ENCODE measurements at regions not wholly inside any gene's neighbourhood (a gene's known extent, or its start where the extent isn't known, plus 50 kb on each side); places are given as distances from the start of the nearest gene placed in this dataset.

GRCh38 chr20:40933758-40934157 is 94.9 kb upstream of the TOP1 start:
- intact Hi-C loops (cut with micrococcal nuclease), result no loop called here
- Histone ChIP-seq H3K27me3 (ENCODE audit: insufficient read depth, low read length) (no peaks in the 10 kb centered on the region), H3K27ac (ENCODE audit: low read depth, low read length) (no peak overlapping the region), H3K36me3 (ENCODE audit: insufficient read depth, low read length) (no peaks in the 10 kb centered on the region), H3K4me3 (ENCODE audit: low read length in 2 of 2) (no peak overlapping the region), H3K4me1 (ENCODE audit: insufficient read depth, low read length) (no peaks in the 10 kb centered on the region), H3K9me3 (ENCODE audit: control insufficient read depth in 1 of 2, low read length in 2 of 2) (no peaks in the 10 kb centered on the region)
- CTCF ChIA-PET (ENCODE audit: partially characterized antibody), result no interaction called here
- H3K36me3 Mint-ChIP-seq, result no peaks in the 10 kb centered on the region
- no peak overlapping the region for H3K4me3 Mint-ChIP-seq
- peaks cover 0 to 8% (median 0%) of the 10 kb centered on the region in 8 donors for H3K9me3 Mint-ChIP-seq
- H3K27me3 Mint-ChIP-seq, result peaks cover 2 to 15% of the 10 kb centered on the region in 2 donors
- POLR2A ChIA-PET (ENCODE audit: partially characterized antibody), result no interaction called here
- H3K27ac Mint-ChIP-seq, result peak overlapping the region in 1 of 7 donors; percentile 17
- no peak for DNase-seq
- peaks cover 0 to 2% (median 0%) of the 10 kb centered on the region in 4 donors for H3K4me1 Mint-ChIP-seq

GRCh38 chr20:40938020-40938419 is 90.6 kb upstream of the TOP1 start:
- ChIA-PET POLR2A (ENCODE audit: partially characterized antibody) (no interaction called here), CTCF (ENCODE audit: partially characterized antibody) (no interaction called here)
- peaks cover 0 to 8% of the 10 kb centered on the region in 2 donors for H3K27me3 Mint-ChIP-seq
- Histone ChIP-seq H3K9me3 (ENCODE audit: control insufficient read depth in 1 of 2, low read length in 2 of 2) (no peaks in the 10 kb centered on the region), H3K27me3 (ENCODE audit: insufficient read depth, low read length) (no peaks in the 10 kb centered on the region), H3K4me1 (ENCODE audit: insufficient read depth, low read length) (no peaks in the 10 kb centered on the region), H3K36me3 (ENCODE audit: insufficient read depth, low read length) (no peaks in the 10 kb centered on the region), H3K27ac (ENCODE audit: low read depth, low read length) (no peak overlapping the region), H3K4me3 (ENCODE audit: low read length in 2 of 2) (no peak overlapping the region)
- peaks cover 0 to 2% (median 0%) of the 10 kb centered on the region in 4 donors for H3K4me1 Mint-ChIP-seq
- no peak overlapping the region for H3K4me3 Mint-ChIP-seq
- intact Hi-C loops (cut with micrococcal nuclease), result no loop called here
- H3K36me3 Mint-ChIP-seq, result no peaks in the 10 kb centered on the region
- peak overlapping the region in 2 of 7 donors; percentile 31 to 70 for H3K27ac Mint-ChIP-seq
- no peak for DNase-seq
- H3K9me3 Mint-ChIP-seq, result peaks cover 0 to 8% (median 0%) of the 10 kb centered on the region in 8 donors

- no peak overlapping the region for H3K4me3 ChIP-seq (ENCODE audit: low read length in 2 of 2)
- Mint-ChIP-seq H3K4me3 (no peak overlapping the region), H3K27ac (no peak overlapping the region), H3K9me3 (no peaks in the 10 kb centered on the region), H3K36me3 (no peaks in the 10 kb centered on the region), H3K4me1 (no peaks in the 10 kb centered on the region), H3K27me3 (peaks cover 0 to 2% of the 10 kb centered on the region in 2 donors)
- H3K36me3 ChIP-seq (ENCODE audit: insufficient read depth, low read length), result no peaks in the 10 kb centered on the region
- ChIA-PET POLR2A (ENCODE audit: partially characterized antibody) (no interaction called here), CTCF (ENCODE audit: partially characterized antibody) (interaction anchor here (1.2 kb wide), 1 partner anchor 14 kb away, joined by 3 read pairs; no protein-coding TSS in a partner anchor)
- no peaks in the 10 kb centered on the region for H3K9me3 ChIP-seq (ENCODE audit: control insufficient read depth in 1 of 2, low read length in 2 of 2)
- H3K27ac ChIP-seq (ENCODE audit: low read depth, low read length), result no peak overlapping the region
- H3K4me1 ChIP-seq (ENCODE audit: insufficient read depth, low read length), result no peaks in the 10 kb centered on the region
- no peak for DNase-seq
- H3K27me3 ChIP-seq (ENCODE audit: insufficient read depth, low read length), result no peaks in the 10 kb centered on the region
- intact Hi-C loops (cut with micrococcal nuclease), result no loop called here
Measured at GRCh38 chr20:40939667-40940066, 89.0 kb upstream of the TOP1 start.

GRCh38 chr20:40941133-40941610 is 87.5 kb upstream of the TOP1 start:
- H3K27ac ChIP-seq (ENCODE audit: low read depth, low read length), result no peak overlapping the region
- DNase-seq, result no peak
- Mint-ChIP-seq H3K4me1 (no peaks in the 10 kb centered on the region), H3K4me3 (no peak overlapping the region), H3K9me3 (no peaks in the 10 kb centered on the region), H3K27ac (no peak overlapping the region), H3K27me3 (peaks cover 0 to 2% of the 10 kb centered on the region in 2 donors), H3K36me3 (no peaks in the 10 kb centered on the region)
- H3K4me3 ChIP-seq (ENCODE audit: low read length in 2 of 2), result no peak overlapping the region
- H3K27me3 ChIP-seq (ENCODE audit: insufficient read depth, low read length), result no peaks in the 10 kb centered on the region
- H3K9me3 ChIP-seq (ENCODE audit: control insufficient read depth in 1 of 2, low read length in 2 of 2), result no peaks in the 10 kb centered on the region
- ChIA-PET POLR2A (ENCODE audit: partially characterized antibody) (no interaction called here), CTCF (ENCODE audit: partially characterized antibody) (no interaction called here)
- intact Hi-C loops (cut with micrococcal nuclease), result no loop called here
- no peaks in the 10 kb centered on the region for H3K4me1 ChIP-seq (ENCODE audit: insufficient read depth, low read length)
- H3K36me3 ChIP-seq (ENCODE audit: insufficient read depth, low read length), result no peaks in the 10 kb centered on the region

GRCh38 chr20:40942006-40942405 is 86.6 kb upstream of the TOP1 start:
- Histone ChIP-seq H3K4me1 (ENCODE audit: insufficient read depth, low read length) (no peaks in the 10 kb centered on the region), H3K9me3 (ENCODE audit: control insufficient read depth in 1 of 2, low read length in 2 of 2) (no peaks in the 10 kb centered on the region), H3K36me3 (ENCODE audit: insufficient read depth, low read length) (no peaks in the 10 kb centered on the region), H3K27ac (ENCODE audit: low read depth, low read length) (no peak overlapping the region), H3K27me3 (ENCODE audit: insufficient read depth, low read length) (no peaks in the 10 kb centered on the region), H3K4me3 (ENCODE audit: low read length in 2 of 2) (no peak overlapping the region)
- Mint-ChIP-seq H3K36me3 (no peaks in the 10 kb centered on the region), H3K27ac (no peak overlapping the region), H3K9me3 (no peaks in the 10 kb centered on the region), H3K27me3 (peaks cover 2 to 4% of the 10 kb centered on the region in 2 donors), H3K4me1 (no peaks in the 10 kb centered on the region), H3K4me3 (no peak overlapping the region)
- intact Hi-C loops (cut with micrococcal nuclease), result no loop called here
- no peak for DNase-seq
- ChIA-PET CTCF (ENCODE audit: partially characterized antibody) (interaction anchor here (0.6 kb wide), 1 partner anchor 694 kb away, joined by 3 read pairs; no protein-coding TSS in a partner anchor), POLR2A (ENCODE audit: partially characterized antibody) (no interaction called here)

GRCh38 chr20:40942775-40943174 is 85.8 kb upstream of the TOP1 start:
- no peaks in the 10 kb centered on the region for H3K36me3 Mint-ChIP-seq
- H3K4me3 Mint-ChIP-seq, result no peak overlapping the region
- H3K9me3 Mint-ChIP-seq, result no peaks in the 10 kb centered on the region
- DNase-seq, result no peak
- H3K27ac Mint-ChIP-seq, result no peak overlapping the region
- H3K4me1 Mint-ChIP-seq, result no peaks in the 10 kb centered on the region
- peaks cover 2 to 6% of the 10 kb centered on the region in 2 donors for H3K27me3 Mint-ChIP-seq
- CTCF ChIA-PET (ENCODE audit: partially characterized antibody), result no interaction called here
- H3K4me3 ChIP-seq (ENCODE audit: low read length in 2 of 2), result no peak overlapping the region
- no peaks in the 10 kb centered on the region for H3K4me1 ChIP-seq (ENCODE audit: insufficient read depth, low read length)
- no peaks in the 10 kb centered on the region for H3K36me3 ChIP-seq (ENCODE audit: insufficient read depth, low read length)
- no peak overlapping the region for H3K27ac ChIP-seq (ENCODE audit: low read depth, low read length)
- POLR2A ChIA-PET (ENCODE audit: partially characterized antibody), result no interaction called here
- H3K9me3 ChIP-seq (ENCODE audit: control insufficient read depth in 1 of 2, low read length in 2 of 2), result no peaks in the 10 kb centered on the region
- intact Hi-C loops (cut with micrococcal nuclease), result no loop called here
- H3K27me3 ChIP-seq (ENCODE audit: insufficient read depth, low read length), result no peaks in the 10 kb centered on the region

- Histone ChIP-seq H3K36me3 (ENCODE audit: insufficient read depth, low read length) (no peaks in the 10 kb centered on the region), H3K4me3 (ENCODE audit: low read length in 2 of 2) (no peak overlapping the region), H3K9me3 (ENCODE audit: control insufficient read depth in 1 of 2, low read length in 2 of 2) (no peaks in the 10 kb centered on the region), H3K27ac (ENCODE audit: low read depth, low read length) (no peak overlapping the region), H3K4me1 (ENCODE audit: insufficient read depth, low read length) (no peaks in the 10 kb centered on the region), H3K27me3 (ENCODE audit: insufficient read depth, low read length) (no peaks in the 10 kb centered on the region)
- POLR2A ChIA-PET (ENCODE audit: partially characterized antibody), result no interaction called here
- H3K4me3 Mint-ChIP-seq, result no peak overlapping the region
- intact Hi-C loops (cut with micrococcal nuclease), result no loop called here
- DNase-seq, result no peak
- peaks cover 2 to 4% of the 10 kb centered on the region in 2 donors for H3K27me3 Mint-ChIP-seq
- H3K9me3 Mint-ChIP-seq, result no peaks in the 10 kb centered on the region
- CTCF ChIA-PET (ENCODE audit: partially characterized antibody), result interaction anchor here (1.0 to 1.2 kb wide), 3 partner anchors 10 to 194 kb away, joined by 3 read pairs; no protein-coding TSS in a partner anchor
- H3K4me1 Mint-ChIP-seq, result no peaks in the 10 kb centered on the region
- H3K27ac Mint-ChIP-seq, result no peak overlapping the region
- no peaks in the 10 kb centered on the region for H3K36me3 Mint-ChIP-seq
Measured at GRCh38 chr20:40943591-40943990, 85.0 kb upstream of the TOP1 start.

- H3K9me3 Mint-ChIP-seq, result no peaks in the 10 kb centered on the region
- Histone ChIP-seq H3K9me3 (ENCODE audit: control insufficient read depth in 1 of 2, low read length in 2 of 2) (no peaks in the 10 kb centered on the region), H3K27me3 (ENCODE audit: insufficient read depth, low read length) (no peaks in the 10 kb centered on the region), H3K27ac (ENCODE audit: low read depth, low read length) (no peak overlapping the region), H3K4me3 (ENCODE audit: low read length in 2 of 2) (no peak overlapping the region), H3K4me1 (ENCODE audit: insufficient read depth, low read length) (no peaks in the 10 kb centered on the region), H3K36me3 (ENCODE audit: insufficient read depth, low read length) (no peaks in the 10 kb centered on the region)
- H3K4me1 Mint-ChIP-seq, result no peaks in the 10 kb centered on the region
- ChIA-PET POLR2A (ENCODE audit: partially characterized antibody) (no interaction called here), CTCF (ENCODE audit: partially characterized antibody) (interaction anchor here (2.1 kb wide), 1 partner anchor 18 kb away, joined by 7 read pairs; no protein-coding TSS in a partner anchor)
- intact Hi-C loops (cut with micrococcal nuclease), result no loop called here
- no peaks in the 10 kb centered on the region for H3K36me3 Mint-ChIP-seq
- no peak overlapping the region for H3K4me3 Mint-ChIP-seq
- H3K27ac Mint-ChIP-seq, result no peak overlapping the region
- no peak for DNase-seq
- H3K27me3 Mint-ChIP-seq, result peaks cover 2 to 10% of the 10 kb centered on the region in 2 donors
Measured at GRCh38 chr20:40945189-40945588, 83.4 kb upstream of the TOP1 start.

All from CD4-positive, alpha-beta memory T cell (primary cell).